NOMO-1 treated with DMSO at 0.1 percent for 48 hours (cell line): ENCODE measurements at regions not wholly inside any gene's neighbourhood (a gene's known extent, or its start where the extent isn't known, plus 50 kb on each side); places are given as distances from the start of the nearest gene placed in this dataset.

ENCODE experiments used
- DNase-seq: peaks from one replicate; lab custom pipeline; 2025; ENCODE audit not compliant: unreplicated experiment; lab: John Stamatoyannopoulos, UW

GRCh38 chr7:121456785-121457359 is 60.8 kb upstream of the FAM3C start:
- DNase-seq = no peak

- no peak for DNase-seq
Observed at GRCh38 chr7:121456015-121456414, 59.9 kb upstream of the FAM3C start.

GRCh38 chr7:121452389-121452788 is 56.3 kb upstream of the FAM3C start:
- DNase-seq = no peak

- DNase-seq = peak; percentile 7
Observed at GRCh38 chr7:121451367-121452094, 55.4 kb upstream of the FAM3C start.

GRCh38 chr7:121450631-121451198 is 54.6 kb upstream of the FAM3C start:
- no peak for DNase-seq

GRCh38 chr7:121449735-121450240 is 53.7 kb upstream of the FAM3C start:
- no peak for DNase-seq

- DNase-seq = no peak
Observed at GRCh38 chr7:121449329-121449728, 53.2 kb upstream of the FAM3C start.

GRCh38 chr7:121448429-121448828 is 52.3 kb upstream of the FAM3C start:
- DNase-seq = no peak

- DNase-seq = no peak
Observed at GRCh38 chr7:121447911-121448300, 51.8 kb upstream of the FAM3C start.

GRCh38 chr7:121447243-121447910 is 51.3 kb upstream of the FAM3C start:
- DNase-seq = no peak

- DNase-seq = no peak
Observed at GRCh38 chr7:121446526-121446925, 50.4 kb upstream of the FAM3C start.
